HS-27A (cell line): ENCODE measurements at regions not wholly inside any gene's neighbourhood (a gene's known extent, or its start where the extent isn't known, plus 50 kb on each side); places are given as distances from the start of the nearest gene placed in this dataset.
"Not testable (repeated sequence)": the region's sequence is repeated elsewhere in the genome, so short reads cannot be mapped to it uniquely, and the experiment has no call there.

Experiments used
- DNase-seq: peaks from one replicate; pipeline ENCODE4 v3.0.0-alpha.2; 2012; ENCODE audit warnings: low read depth, missing footprints

- DNase-seq = no peak
Measured at GRCh38 chr9:107832871-107833270, 343.3 kb upstream of the KLF4 start.

- DNase-seq = no peak
Measured at GRCh38 chr9:107830479-107830878, 340.9 kb upstream of the KLF4 start.

GRCh38 chr9:107827884-107828283, 338.3 kb upstream of the KLF4 start:
- no peak for DNase-seq

- DNase-seq = no peak
Measured at GRCh38 chr9:107827304-107827703, 337.7 kb upstream of the KLF4 start.

GRCh38 chr9:107826688-107826983, 337.1 kb upstream of the KLF4 start:
- DNase-seq = not testable (repeated sequence)

- no peak for DNase-seq
Measured at GRCh38 chr9:107824556-107824955, 335.0 kb upstream of the KLF4 start.

GRCh38 chr9:107819772-107820565, 330.4 kb upstream of the KLF4 start:
- DNase-seq = no peak

GRCh38 chr9:107818503-107818829, 328.9 kb upstream of the KLF4 start:
- DNase-seq = not testable (repeated sequence)

- DNase-seq = not testable (repeated sequence)
Measured at GRCh38 chr9:107817595-107818502, 328.3 kb upstream of the KLF4 start.

GRCh38 chr9:107816561-107817021, 327.0 kb upstream of the KLF4 start:
- DNase-seq = no peak

- DNase-seq = no peak
Measured at GRCh38 chr9:107815782-107816560, 326.4 kb upstream of the KLF4 start.

- DNase-seq = no peak
Measured at GRCh38 chr9:107813287-107813686, 323.7 kb upstream of the KLF4 start.

GRCh38 chr9:107810461-107810961, 320.9 kb upstream of the KLF4 start:
- DNase-seq = no peak

- no peak for DNase-seq
Measured at GRCh38 chr9:107809871-107810460, 320.4 kb upstream of the KLF4 start.

GRCh38 chr9:107807183-107807582, 317.6 kb upstream of the KLF4 start:
- peak; percentile 35 for DNase-seq

- DNase-seq = no peak
Measured at GRCh38 chr9:107805201-107805600, 315.6 kb upstream of the KLF4 start.

- no peak for DNase-seq
Measured at GRCh38 chr9:107794259-107794658, 304.7 kb upstream of the KLF4 start.

- no peak for DNase-seq
Measured at GRCh38 chr9:107793541-107793940, 304.0 kb upstream of the KLF4 start.

GRCh38 chr9:107792596-107792995, 303.0 kb upstream of the KLF4 start:
- no peak for DNase-seq

- no peak for DNase-seq
Measured at GRCh38 chr9:107792006-107792405, 302.4 kb upstream of the KLF4 start.

GRCh38 chr9:107789001-107789700, 299.6 kb upstream of the KLF4 start:
- no peak for DNase-seq
